ENCODE measurements at regions not wholly inside any gene's neighbourhood (a gene's known extent, or its start where the extent isn't known, plus 50 kb on each side); places are given as distances from the start of the nearest gene placed in this dataset.

DNA sequence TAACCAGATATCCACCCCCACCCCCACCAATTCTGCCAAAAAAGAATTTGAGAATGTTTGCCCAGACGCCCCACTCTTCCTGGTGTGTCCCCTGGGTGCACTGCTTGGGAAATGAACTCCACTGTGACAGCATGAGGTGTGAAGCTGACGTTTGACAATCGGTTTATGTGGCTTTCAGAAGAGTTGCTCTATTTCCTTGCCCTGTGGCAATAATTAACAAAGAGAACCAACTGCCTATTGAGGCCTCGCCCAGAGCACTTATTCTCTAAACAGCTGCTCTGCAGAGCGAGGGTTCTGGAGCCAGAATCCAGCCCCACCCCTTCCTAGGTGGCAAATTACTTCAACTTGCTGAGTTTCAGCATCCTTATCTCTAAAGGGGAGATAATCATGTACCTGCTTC is 115.8 kb upstream of the SIX3 start:
- TF ChIP-seq, protein P1, sequence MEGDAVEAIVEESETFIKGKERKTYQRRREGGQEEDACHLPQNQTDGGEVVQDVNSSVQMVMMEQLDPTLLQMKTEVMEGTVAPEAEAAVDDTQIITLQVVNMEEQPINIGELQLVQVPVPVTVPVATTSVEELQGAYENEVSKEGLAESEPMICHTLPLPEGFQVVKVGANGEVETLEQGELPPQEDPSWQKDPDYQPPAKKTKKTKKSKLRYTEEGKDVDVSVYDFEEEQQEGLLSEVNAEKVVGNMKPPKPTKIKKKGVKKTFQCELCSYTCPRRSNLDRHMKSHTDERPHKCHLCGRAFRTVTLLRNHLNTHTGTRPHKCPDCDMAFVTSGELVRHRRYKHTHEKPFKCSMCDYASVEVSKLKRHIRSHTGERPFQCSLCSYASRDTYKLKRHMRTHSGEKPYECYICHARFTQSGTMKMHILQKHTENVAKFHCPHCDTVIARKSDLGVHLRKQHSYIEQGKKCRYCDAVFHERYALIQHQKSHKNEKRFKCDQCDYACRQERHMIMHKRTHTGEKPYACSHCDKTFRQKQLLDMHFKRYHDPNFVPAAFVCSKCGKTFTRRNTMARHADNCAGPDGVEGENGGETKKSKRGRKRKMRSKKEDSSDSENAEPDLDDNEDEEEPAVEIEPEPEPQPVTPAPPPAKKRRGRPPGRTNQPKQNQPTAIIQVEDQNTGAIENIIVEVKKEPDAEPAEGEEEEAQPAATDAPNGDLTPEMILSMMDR (conservative IDR thresholded peaks at IDR 0.05), result no peak
- no peak overlapping the region for H3K27ac ChIP-seq

DNA sequence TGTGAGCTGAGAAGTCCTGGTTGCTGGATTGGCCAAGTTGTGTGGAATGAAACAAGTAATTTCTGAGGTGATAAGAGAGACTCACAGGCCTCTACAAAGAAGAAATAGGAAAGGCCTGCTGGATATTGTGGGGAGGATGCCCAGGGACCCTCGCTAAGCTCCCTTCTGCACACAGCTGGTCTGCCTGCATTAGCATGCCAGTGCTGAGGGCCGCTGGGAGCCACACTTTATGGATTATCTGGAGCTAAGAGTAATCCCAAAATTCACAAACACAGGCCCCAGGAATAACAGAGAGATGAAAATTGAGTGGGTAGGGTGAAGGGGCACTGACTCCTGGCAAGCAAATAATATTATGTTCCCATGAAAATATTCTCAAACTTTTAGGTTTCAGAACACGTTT is 114.9 kb upstream of the SIX3 start:
- TF ChIP-seq, protein P1 (conservative IDR thresholded peaks at IDR 0.05), result no peak
- H3K27ac ChIP-seq, result no peak overlapping the region

DNA sequence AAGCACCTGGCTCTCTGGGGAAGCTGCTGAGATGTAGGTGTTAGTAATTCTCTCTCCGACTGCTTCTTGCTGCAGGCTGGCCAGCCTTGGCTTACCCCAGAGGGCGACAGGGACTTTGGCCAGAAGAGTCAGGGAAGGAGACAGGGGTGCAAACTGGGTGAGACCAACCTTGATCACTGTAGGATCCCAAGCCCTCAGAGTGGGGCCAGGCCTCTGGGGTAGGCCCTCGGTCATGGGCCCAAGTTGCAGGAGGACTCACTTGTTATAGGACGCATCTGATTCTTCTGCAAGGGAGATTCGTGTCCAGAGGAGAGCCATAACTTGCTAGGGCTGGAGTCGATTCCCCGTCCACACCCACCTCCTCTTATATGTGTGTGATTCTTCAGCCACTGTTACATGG is 111.7 kb upstream of the SIX3 start:
- TF ChIP-seq, protein P1 (conservative IDR thresholded peaks at IDR 0.05), result no peak
- no peak overlapping the region for H3K27ac ChIP-seq

DNA sequence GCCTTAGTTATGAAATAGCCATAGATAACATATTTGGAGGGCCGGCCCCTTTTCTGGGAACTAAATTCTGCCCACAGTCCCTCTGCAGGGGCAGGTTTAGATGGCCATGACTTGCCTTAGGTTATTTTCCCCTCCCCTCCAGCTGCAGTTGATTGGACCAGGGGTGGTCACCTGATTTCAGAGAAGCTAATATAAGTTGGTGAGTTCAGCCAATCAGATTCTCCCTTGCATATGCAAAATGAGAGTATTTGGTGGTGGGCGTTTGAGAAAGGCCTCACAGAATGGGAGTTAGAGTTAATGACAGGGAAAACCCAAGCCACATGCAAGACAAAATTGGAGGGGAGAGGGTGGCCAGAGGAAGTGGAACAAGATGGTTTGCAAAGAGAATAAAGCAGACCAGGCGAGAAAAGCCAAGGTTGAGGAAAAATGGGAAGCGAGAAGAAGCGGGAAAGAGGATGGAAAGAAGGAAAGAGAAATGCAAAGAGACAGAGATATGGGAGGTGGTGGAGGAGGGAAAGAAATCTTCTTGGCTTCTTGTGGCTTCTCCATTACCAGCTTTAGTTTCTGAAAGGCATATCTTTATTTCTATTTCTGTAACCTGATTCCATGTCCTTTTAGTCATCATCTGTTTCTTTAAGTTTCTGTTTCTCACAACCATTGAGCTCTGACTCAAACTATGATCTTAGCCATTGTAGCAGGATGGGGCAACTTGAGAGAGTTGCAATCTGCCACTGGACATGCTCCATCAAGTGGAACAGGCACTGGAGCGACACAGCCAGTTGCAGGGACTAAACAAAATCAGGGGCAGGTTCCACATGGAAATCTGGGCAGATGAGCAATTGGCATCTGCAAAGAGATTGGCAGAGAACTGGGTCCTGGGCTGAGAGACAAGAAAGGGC is 108.1 kb upstream of the SIX3 start:
- no peak overlapping the region for H3K27ac ChIP-seq
- TF ChIP-seq, protein P1 (conservative IDR thresholded peaks at IDR 0.05), result no peak

DNA sequence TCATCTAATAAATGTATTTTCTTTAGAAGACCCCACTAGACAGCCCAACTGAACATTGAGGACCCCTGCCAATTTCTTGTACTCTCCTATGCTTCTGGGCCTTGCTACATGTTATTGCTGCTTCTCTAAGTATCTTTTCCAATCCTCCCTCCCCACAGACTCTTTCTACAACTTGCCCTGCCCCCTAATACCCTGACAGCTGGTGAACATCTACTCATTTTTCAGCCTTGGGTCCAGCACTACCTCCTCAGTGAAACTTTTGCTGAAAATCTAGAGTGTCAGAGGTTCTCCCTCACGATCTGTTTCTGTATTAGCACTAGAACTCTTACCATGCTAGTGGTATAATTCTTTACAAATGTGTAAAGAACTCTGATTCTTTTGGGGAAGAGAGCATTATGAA is 106.8 kb upstream of the SIX3 start:
- TF ChIP-seq, protein P1 (conservative IDR thresholded peaks at IDR 0.05), result no peak
- no peak overlapping the region for H3K27ac ChIP-seq

DNA sequence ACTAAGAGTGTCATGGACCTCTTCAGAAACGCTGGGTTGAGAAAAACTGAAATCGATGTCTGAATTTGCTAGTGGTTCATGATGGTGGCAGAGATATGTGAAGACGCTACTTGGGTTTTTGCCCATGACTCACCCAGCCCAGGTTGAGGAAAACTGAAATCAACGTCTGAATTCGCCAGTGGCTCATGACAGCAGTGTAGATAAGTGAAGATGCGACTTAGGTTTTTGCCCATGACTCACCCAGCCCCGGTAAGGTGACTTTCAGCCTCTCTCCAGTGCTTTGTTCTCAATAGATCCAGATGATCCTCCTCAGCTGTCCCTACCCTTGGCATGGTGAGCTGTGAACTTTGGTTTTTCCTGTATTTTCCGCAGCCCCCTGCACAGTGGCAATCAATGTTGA is 105.3 kb upstream of the SIX3 start:
- TF ChIP-seq, protein P1 (conservative IDR thresholded peaks at IDR 0.05), result no peak
- no peak overlapping the region for H3K27ac ChIP-seq

DNA sequence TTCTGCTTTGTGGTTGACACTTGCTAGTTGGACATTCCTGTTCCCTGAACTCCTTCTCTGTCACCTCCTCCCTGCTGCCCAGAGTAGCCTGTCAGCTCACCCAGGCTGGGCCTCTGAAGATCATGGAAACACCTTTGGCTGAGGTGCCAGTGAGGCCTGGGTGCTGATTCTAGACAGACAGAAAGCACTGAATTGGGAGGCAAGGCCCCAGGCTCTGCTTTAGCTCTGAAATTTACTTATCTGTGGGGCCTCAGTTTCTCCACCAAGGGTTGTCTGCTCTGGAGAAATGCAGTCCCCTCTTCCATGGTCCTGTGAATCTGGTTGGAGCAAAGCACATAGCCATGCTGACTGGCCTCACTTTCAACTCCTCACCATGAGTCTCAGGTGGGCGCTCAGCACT is 104.6 kb upstream of the SIX3 start:
- TF ChIP-seq, protein P1 (conservative IDR thresholded peaks at IDR 0.05), result no peak
- H3K27ac ChIP-seq, result no peak overlapping the region

All from VCaP (cell line).